ENCODE measurements at regions not wholly inside any gene's neighbourhood (a gene's known extent, or its start where the extent isn't known, plus 50 kb on each side); places are given as distances from the start of the nearest gene placed in this dataset.

GRCh38 chr1:29385966-29386365 lies 149.6 kb downstream of the PTPRU start:
- no peak overlapping the region for H3K27ac ChIP-seq (ENCODE audit: low read depth in 1 of 2, low read length in 2 of 2)
- no peak overlapping the region for H3K9ac ChIP-seq (ENCODE audit: low read depth in 1 of 2, low read length in 2 of 2)
- H3K36me3 ChIP-seq (ENCODE audit: control insufficient read depth in 4 of 4, insufficient read depth in 3 of 4, low read depth in 1 of 4, low read length in 3 of 4): no peaks in the 10 kb centered on the region
- no peaks in the 10 kb centered on the region for H3K9me3 ChIP-seq (ENCODE audit: control insufficient read depth in 4 of 4, low read length in 3 of 4)
- TF ChIP-seq HNF4G (IDR thresholded peaks at IDR 0.05) (no peak), GABPA (IDR thresholded peaks at IDR 0.05 in 1 of 2, conservative IDR thresholded peaks at IDR 0.05 in 1 of 2) (no peak), REST (IDR thresholded peaks at IDR 0.05) (no peak), ZBTB33 (IDR thresholded peaks at IDR 0.05) (no peak), RXRA (IDR thresholded peaks at IDR 0.05) (no peak), SP1 (IDR thresholded peaks at IDR 0.05) (no peak), JUND (IDR thresholded peaks at IDR 0.05) (no peak), NR2F2 (IDR thresholded peaks at IDR 0.05) (no peak), EGR1 (IDR thresholded peaks at IDR 0.05; ENCODE audit: low read depth in 2 of 2) (no peak), HNF4A (conservative IDR thresholded peaks at IDR 0.05) (no peak), YY1 (IDR thresholded peaks at IDR 0.05) (no peak), FOXA2 (IDR thresholded peaks at IDR 0.05) (no peak), RAD21 (IDR thresholded peaks at IDR 0.05) (no peak), ATF3 (IDR thresholded peaks at IDR 0.05) (no peak), FOXA1 (IDR thresholded peaks at IDR 0.05) (no peak), TAF1 (conservative IDR thresholded peaks at IDR 0.05) (no peak)
- TF ChIP-seq, protein P1, sequence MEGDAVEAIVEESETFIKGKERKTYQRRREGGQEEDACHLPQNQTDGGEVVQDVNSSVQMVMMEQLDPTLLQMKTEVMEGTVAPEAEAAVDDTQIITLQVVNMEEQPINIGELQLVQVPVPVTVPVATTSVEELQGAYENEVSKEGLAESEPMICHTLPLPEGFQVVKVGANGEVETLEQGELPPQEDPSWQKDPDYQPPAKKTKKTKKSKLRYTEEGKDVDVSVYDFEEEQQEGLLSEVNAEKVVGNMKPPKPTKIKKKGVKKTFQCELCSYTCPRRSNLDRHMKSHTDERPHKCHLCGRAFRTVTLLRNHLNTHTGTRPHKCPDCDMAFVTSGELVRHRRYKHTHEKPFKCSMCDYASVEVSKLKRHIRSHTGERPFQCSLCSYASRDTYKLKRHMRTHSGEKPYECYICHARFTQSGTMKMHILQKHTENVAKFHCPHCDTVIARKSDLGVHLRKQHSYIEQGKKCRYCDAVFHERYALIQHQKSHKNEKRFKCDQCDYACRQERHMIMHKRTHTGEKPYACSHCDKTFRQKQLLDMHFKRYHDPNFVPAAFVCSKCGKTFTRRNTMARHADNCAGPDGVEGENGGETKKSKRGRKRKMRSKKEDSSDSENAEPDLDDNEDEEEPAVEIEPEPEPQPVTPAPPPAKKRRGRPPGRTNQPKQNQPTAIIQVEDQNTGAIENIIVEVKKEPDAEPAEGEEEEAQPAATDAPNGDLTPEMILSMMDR (IDR thresholded peaks at IDR 0.05; ENCODE audit: low read depth, low read length, missing input control): no peak
- H3K4me1 ChIP-seq (ENCODE audit: control insufficient read depth in 4 of 4, insufficient read depth in 4 of 4, low read length in 3 of 4): no peaks in the 10 kb centered on the region
- 56% methylated on average over 5 of the region's 5 CpGs for WGBS
- peaks cover 0 to 5% (median 2%) of the 10 kb centered on the region in 4 donors for H3K27me3 ChIP-seq (ENCODE audit: control insufficient read depth in 4 of 4, insufficient read depth in 4 of 4, low read length in 3 of 4)
- DNase-seq (ENCODE audit: low spot score): peak; percentile 1
- H3K4me3 ChIP-seq (ENCODE audit: low read depth in 1 of 3, low read length in 3 of 3): no peak overlapping the region

DNA sequence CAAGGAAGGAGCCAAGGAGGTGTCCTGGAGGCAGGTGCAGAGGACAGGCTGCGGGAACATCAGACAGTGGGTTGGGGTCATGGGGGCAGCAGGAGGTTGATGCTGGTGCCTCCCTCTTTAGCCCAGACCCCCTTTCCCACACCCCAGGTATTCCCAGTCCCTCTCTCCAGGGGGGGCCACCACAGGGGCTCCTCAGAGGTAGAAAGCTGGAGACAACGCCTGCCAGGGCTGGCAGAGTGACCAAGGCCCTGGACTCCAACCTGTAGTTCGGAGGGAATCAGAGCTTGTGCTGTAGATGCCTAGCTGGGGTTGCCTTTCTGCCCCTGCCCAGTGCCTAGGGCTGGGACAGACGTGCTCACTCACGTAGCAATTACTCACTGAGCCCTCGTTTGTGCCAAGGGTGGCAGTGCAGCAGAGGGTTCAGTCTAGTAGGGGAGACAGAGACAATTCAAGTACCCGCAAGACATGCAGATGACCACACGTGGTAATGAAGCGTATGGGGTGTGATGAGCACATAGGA lies 148.2 kb downstream of the PTPRU start:
- peak; percentile 24 for DNase-seq (ENCODE audit: low spot score)
- Histone ChIP-seq H3K4me3 (ENCODE audit: low read depth in 1 of 3, low read length in 3 of 3) (no peak overlapping the region), H3K4me1 (ENCODE audit: control insufficient read depth in 4 of 4, insufficient read depth in 4 of 4, low read length in 3 of 4) (no peaks in the 10 kb centered on the region), H3K36me3 (ENCODE audit: control insufficient read depth in 4 of 4, insufficient read depth in 3 of 4, low read depth in 1 of 4, low read length in 3 of 4) (no peaks in the 10 kb centered on the region), H3K9ac (ENCODE audit: low read depth in 1 of 2, low read length in 2 of 2) (no peak overlapping the region), H3K27ac (ENCODE audit: low read depth in 1 of 2, low read length in 2 of 2) (no peak overlapping the region), H3K9me3 (ENCODE audit: control insufficient read depth in 4 of 4, low read length in 3 of 4) (peaks cover 0 to 3% (median 3%) of the 10 kb centered on the region in 4 donors), H3K27me3 (ENCODE audit: control insufficient read depth in 4 of 4, insufficient read depth in 4 of 4, low read length in 3 of 4) (peaks cover 0 to 3% (median 2%) of the 10 kb centered on the region in 4 donors)
- 67% methylated on average over 9 of the region's 9 CpGs for WGBS
- TF ChIP-seq GABPA (IDR thresholded peaks at IDR 0.05 in 1 of 2, conservative IDR thresholded peaks at IDR 0.05 in 1 of 2) (no peak), ZBTB33 (IDR thresholded peaks at IDR 0.05) (no peak), FOXA2 (IDR thresholded peaks at IDR 0.05) (no peak), JUND (IDR thresholded peaks at IDR 0.05) (no peak), SP1 (IDR thresholded peaks at IDR 0.05) (no peak), ATF3 (IDR thresholded peaks at IDR 0.05) (no peak), NR2F2 (IDR thresholded peaks at IDR 0.05) (no peak)
- TF ChIP-seq, protein P1 (IDR thresholded peaks at IDR 0.05; ENCODE audit: low read depth, low read length, missing input control): no peak
